Ishikawa (cell line): ENCODE measurements at regions not wholly inside any gene's neighbourhood (a gene's known extent, or its start where the extent isn't known, plus 50 kb on each side); places are given as distances from the start of the nearest gene placed in this dataset.

ENCODE experiments used
- CEBPB ChIP-seq: IDR thresholded peaks from 2 replicates; pipeline ENCODE4 v1.6.1; 2012
- CREB1 ChIP-seq: IDR thresholded peaks from 2 replicates; pipeline ENCODE4 v1.6.1; 2012; ENCODE audit warnings: low read depth
- EGR1 ChIP-seq: IDR thresholded peaks from 2 replicates; pipeline ENCODE4 v1.6.1; 2012
- EP300 ChIP-seq: IDR thresholded peaks from 2 replicates; pipeline ENCODE4 v1.6.1; 2012; ENCODE audit warnings: borderline replicate concordance
- FOXM1 ChIP-seq: IDR thresholded peaks from 2 replicates; pipeline ENCODE4 v1.6.1; 2012; ENCODE audit warnings: low read depth, borderline replicate concordance
- NFIC ChIP-seq: IDR thresholded peaks from 2 replicates; pipeline ENCODE4 v1.6.1; 2012
- RAD21 ChIP-seq: IDR thresholded peaks from 2 replicates; pipeline ENCODE4 v1.6.1; 2012; ENCODE audit warnings: low read depth
- TAF1 ChIP-seq: IDR thresholded peaks from 2 replicates; pipeline ENCODE4 v1.6.1; 2012; ENCODE audit warnings: low read depth, mild to moderate bottlenecking
- TCF12 ChIP-seq: IDR thresholded peaks from 2 replicates; pipeline ENCODE4 v1.6.1; 2012; ENCODE audit warnings: low read depth
- TEAD4 ChIP-seq: IDR thresholded peaks from 2 replicates; pipeline ENCODE4 v1.6.1; 2012
- YY1 ChIP-seq: IDR thresholded peaks from 2 replicates; pipeline ENCODE4 v1.6.1; 2012; ENCODE audit warnings: low read depth
- ZBTB7A ChIP-seq: IDR thresholded peaks from 2 replicates; pipeline ENCODE4 v1.6.1; 2012; ENCODE audit warnings: low read depth
- TF ChIP-seq, protein P1 (sequence below): IDR thresholded peaks from 2 replicates; pipeline ENCODE4 v1.6.1; 2012
- TF ChIP-seq, protein P2 (sequence below): IDR thresholded peaks from 2 replicates; pipeline ENCODE4 v1.6.1; 2012; ENCODE audit warnings: low read depth, mild to moderate bottlenecking
- TF ChIP-seq, protein P3 (sequence below): IDR thresholded peaks from 2 replicates; pipeline ENCODE4 v1.6.1; 2012

DNA sequence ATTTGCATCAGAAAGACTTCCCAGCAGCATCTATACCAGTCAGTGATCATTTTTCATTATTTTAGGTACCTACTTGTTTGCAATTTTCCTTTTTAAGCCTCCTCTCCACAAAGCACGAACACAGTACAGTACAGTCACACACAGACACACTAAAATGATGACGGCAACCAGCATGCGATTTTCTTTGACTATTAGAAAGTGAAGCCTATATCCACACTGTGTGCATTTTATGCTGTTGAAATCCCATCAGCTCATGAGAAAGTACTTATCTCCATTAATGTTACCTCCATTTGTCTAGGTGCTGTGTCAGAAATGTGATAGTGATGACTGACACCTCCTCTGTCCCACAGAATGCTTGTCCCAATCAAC, 294.7 kb upstream of the MEIS2 start:
- TF ChIP-seq TAF1 (no peak), NFIC (no peak), ZBTB7A (no peak), EP300 (no peak), RAD21 (no peak), EGR1 (no peak), CEBPB (no peak), CREB1 (no peak), TEAD4 (no peak), YY1 (no peak), TCF12 (no peak), FOXM1 (no peak)
- TF ChIP-seq, protein P1, sequence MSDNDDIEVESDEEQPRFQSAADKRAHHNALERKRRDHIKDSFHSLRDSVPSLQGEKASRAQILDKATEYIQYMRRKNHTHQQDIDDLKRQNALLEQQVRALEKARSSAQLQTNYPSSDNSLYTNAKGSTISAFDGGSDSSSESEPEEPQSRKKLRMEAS = no peak
- TF ChIP-seq, protein P2, sequence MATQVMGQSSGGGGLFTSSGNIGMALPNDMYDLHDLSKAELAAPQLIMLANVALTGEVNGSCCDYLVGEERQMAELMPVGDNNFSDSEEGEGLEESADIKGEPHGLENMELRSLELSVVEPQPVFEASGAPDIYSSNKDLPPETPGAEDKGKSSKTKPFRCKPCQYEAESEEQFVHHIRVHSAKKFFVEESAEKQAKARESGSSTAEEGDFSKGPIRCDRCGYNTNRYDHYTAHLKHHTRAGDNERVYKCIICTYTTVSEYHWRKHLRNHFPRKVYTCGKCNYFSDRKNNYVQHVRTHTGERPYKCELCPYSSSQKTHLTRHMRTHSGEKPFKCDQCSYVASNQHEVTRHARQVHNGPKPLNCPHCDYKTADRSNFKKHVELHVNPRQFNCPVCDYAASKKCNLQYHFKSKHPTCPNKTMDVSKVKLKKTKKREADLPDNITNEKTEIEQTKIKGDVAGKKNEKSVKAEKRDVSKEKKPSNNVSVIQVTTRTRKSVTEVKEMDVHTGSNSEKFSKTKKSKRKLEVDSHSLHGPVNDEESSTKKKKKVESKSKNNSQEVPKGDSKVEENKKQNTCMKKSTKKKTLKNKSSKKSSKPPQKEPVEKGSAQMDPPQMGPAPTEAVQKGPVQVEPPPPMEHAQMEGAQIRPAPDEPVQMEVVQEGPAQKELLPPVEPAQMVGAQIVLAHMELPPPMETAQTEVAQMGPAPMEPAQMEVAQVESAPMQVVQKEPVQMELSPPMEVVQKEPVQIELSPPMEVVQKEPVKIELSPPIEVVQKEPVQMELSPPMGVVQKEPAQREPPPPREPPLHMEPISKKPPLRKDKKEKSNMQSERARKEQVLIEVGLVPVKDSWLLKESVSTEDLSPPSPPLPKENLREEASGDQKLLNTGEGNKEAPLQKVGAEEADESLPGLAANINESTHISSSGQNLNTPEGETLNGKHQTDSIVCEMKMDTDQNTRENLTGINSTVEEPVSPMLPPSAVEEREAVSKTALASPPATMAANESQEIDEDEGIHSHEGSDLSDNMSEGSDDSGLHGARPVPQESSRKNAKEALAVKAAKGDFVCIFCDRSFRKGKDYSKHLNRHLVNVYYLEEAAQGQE = no peak
- TF ChIP-seq, protein P3, sequence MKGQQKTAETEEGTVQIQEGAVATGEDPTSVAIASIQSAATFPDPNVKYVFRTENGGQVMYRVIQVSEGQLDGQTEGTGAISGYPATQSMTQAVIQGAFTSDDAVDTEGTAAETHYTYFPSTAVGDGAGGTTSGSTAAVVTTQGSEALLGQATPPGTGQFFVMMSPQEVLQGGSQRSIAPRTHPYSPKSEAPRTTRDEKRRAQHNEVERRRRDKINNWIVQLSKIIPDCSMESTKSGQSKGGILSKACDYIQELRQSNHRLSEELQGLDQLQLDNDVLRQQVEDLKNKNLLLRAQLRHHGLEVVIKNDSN = no peak

DNA sequence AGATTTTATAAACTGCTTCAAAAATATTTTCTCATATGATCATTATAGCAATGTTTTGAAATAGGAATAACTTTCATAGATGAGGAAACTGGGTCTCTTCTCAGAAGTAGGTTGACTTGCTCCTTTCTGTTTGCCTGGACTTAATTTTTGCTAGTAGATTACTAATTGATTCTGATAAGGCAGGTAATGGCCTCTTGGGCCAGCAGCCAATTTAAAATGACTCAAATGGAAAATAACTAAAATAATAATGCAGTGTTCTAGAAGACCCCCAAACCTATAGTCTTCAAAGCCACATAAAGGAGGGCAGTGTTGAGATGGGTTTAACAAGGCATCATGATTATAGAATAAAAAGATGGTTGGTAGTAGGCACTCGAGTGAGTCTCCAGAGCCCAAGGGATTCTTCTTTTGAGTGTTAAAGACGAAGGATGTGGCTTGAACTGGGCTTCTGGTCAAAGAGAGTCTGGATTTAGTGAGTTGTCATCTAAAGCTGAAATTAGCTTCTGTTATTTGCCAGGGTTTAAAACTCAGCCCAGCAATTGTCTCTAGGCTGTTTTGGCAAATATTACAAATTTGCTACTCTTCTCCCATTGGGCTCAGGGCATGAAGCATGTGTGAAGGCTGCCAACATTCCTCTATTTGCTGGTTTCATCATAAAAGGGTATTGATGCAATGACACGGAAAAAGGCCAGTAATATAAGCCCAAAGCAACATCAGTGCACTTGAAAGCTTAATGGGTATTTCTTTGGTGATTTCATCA, 297.1 kb upstream of the MEIS2 start:
- TF ChIP-seq ZBTB7A (no peak), CEBPB (no peak), CREB1 (no peak), NFIC (no peak), RAD21 (no peak), EGR1 (no peak), EP300 (no peak), FOXM1 (no peak), TCF12 (no peak), TEAD4 (no peak), YY1 (no peak), TAF1 (no peak)
- TF ChIP-seq, protein P1 = no peak
- TF ChIP-seq, protein P2 = no peak
- TF ChIP-seq, protein P3 = no peak

DNA sequence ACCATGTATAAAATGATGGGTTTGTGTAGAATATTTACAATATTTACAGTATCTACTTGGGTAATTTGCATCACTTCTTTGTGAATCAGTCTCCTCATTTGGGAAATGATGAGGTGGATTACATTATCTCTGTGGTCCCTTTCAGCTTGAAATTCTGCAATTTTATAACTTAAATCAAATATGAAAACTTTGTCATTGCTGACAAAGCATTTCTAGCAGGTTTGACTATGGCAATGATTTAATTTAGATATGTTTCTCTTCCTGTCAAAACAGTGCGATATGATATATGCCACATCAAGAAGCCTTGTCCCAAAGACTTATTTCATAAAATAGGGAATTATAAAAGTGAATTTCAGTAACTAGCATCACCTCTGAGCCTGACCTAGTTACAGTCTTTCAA, 315.8 kb upstream of the MEIS2 start:
- TF ChIP-seq CEBPB = no peak
- TF ChIP-seq TAF1 = no peak
- TF ChIP-seq, protein P3 = no peak
- TF ChIP-seq, protein P2 = no peak
- no peak for TF ChIP-seq TCF12
- TF ChIP-seq CREB1 = no peak
- TF ChIP-seq FOXM1 = no peak
- TF ChIP-seq, protein P1 = no peak
- TF ChIP-seq RAD21 = no peak
- TF ChIP-seq EGR1 = no peak
- no peak for TF ChIP-seq YY1
- no peak for TF ChIP-seq ZBTB7A
- TF ChIP-seq EP300 = no peak
- TF ChIP-seq TEAD4 = no peak
- no peak for TF ChIP-seq NFIC

DNA sequence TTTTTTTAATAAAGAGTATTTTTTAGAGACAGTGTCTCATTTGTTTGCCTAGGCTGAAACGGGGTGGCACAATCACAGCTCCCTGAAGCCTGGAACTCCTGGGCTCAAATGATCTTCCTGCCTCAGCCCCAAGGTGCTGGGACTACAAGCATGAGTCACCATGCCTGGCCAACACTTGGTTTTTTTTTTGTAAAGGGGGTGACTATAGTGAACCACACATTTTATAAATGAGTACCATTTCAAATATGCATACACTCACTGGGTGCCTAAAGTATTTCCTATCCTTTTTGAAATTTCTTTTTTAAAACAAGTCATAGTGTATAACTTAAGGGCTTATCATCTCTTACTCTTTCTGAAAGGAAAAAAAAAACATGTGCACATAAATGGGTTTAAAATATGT, 325.2 kb upstream of the MEIS2 start:
- TF ChIP-seq ZBTB7A (no peak), EGR1 (no peak), NFIC (no peak), TCF12 (no peak), RAD21 (no peak), CEBPB (no peak), TEAD4 (no peak), CREB1 (no peak), FOXM1 (no peak), EP300 (no peak), TAF1 (no peak), YY1 (no peak)
- TF ChIP-seq, protein P2 = no peak
- TF ChIP-seq, protein P3 = no peak
- TF ChIP-seq, protein P1 = no peak
